Thyroid gland (tissue), 4 donors: ENCODE measurements at regions not wholly inside any gene's neighbourhood (a gene's known extent, or its start where the extent isn't known, plus 50 kb on each side); places are given as distances from the start of the nearest gene placed in this dataset.

Source experiments
- CTCF ChIP-seq, 6 experiments: fragments of 200-600 bp in 3 of 6; fragments of 450-650 bp in 3 of 6; sonication (generic) in 3 of 6; IDR thresholded peaks; one replicate each; pipeline ENCODE4 v1.5.1; 2016 to 2019; ENCODE audit warnings: antibody characterized with exemption in 6 of 6, mild to moderate bottlenecking in 2 of 6, inconsistent platforms in 1 of 6, moderate library complexity in 1 of 6
- POLR2A ChIP-seq, 2 donors: fragments of 450-650 bp; IDR thresholded peaks; one replicate each; pipeline ENCODE4 v1.6.1; 2017; ENCODE audit warnings: antibody characterized with exemption in 2 of 2, mild to moderate bottlenecking in 2 of 2, moderate library complexity in 1 of 2

- TF ChIP-seq POLR2A (IDR thresholded peaks at IDR 0.05) (no peak), CTCF (IDR thresholded peaks at IDR 0.05) (no peak)
Observed at GRCh38 chr3:69454204-69454787, 68.4 kb upstream of the FRMD4B start.
